Cardiac muscle cell (in vitro differentiated cells and primary cell): ENCODE measurements at regions not wholly inside any gene's neighbourhood (a gene's known extent, or its start where the extent isn't known, plus 50 kb on each side); places are given as distances from the start of the nearest gene placed in this dataset.

ENCODE experiments used
- DNase-seq, 2 donors: peaks; one replicate each; pipeline versions ENCODE4 v3.0.0 to v3.0.0-alpha.2; 2010 to 2017; ENCODE audit warnings: low read depth in 1 of 2, low spot score in 1 of 2
- H3K27ac ChIP-seq: fragments of 200-600 bp; sonication (generic); 2 replicates; pipeline ENCODE4 v1.5.1; 2016
- H3K27me3 ChIP-seq: fragments of 200-600 bp; sonication (generic); 2 replicates; pipeline ENCODE4 v1.6.0; 2016; ENCODE audit warnings: control low read depth
- H3K36me3 ChIP-seq: fragments of 200-600 bp; sonication (generic); 2 replicates; pipeline ENCODE4 v1.5.1; 2016; ENCODE audit warnings: control low read depth
- H3K4me1 ChIP-seq: fragments of 200-600 bp; sonication (generic); 2 replicates; pipeline ENCODE4 v1.8.1; 2017; ENCODE audit warnings: low read depth, mild to moderate bottlenecking, mixed run types
- H3K4me3 ChIP-seq: fragments of 200-600 bp; sonication (generic); 2 replicates; pipeline ENCODE4 v1.5.1; 2016; ENCODE audit warnings: mild to moderate bottlenecking
- H3K9me3 ChIP-seq: fragments of 200-600 bp; sonication (generic); 2 replicates; pipeline ENCODE4 v1.5.1; 2017; ENCODE audit warnings: low read depth, mild to moderate bottlenecking, control low read depth
- TF ChIP-seq, protein P1 (sequence below): IDR thresholded peaks from 2 replicates; pipeline ENCODE4 v1.5.1; 2012; ENCODE audit warnings: low read depth, mild to moderate bottlenecking, low read length

GRCh38 chr6:40727271-40727670, 140.1 kb upstream of the LRFN2 start:
- DNase-seq: no peak
- H3K36me3 ChIP-seq: no peaks in the 10 kb centered on the region
- H3K9me3 ChIP-seq: no peaks in the 10 kb centered on the region
- H3K27me3 ChIP-seq: no peaks in the 10 kb centered on the region
- no peak overlapping the region for H3K27ac ChIP-seq
- no peaks in the 10 kb centered on the region for H3K4me1 ChIP-seq
- TF ChIP-seq, protein P1, sequence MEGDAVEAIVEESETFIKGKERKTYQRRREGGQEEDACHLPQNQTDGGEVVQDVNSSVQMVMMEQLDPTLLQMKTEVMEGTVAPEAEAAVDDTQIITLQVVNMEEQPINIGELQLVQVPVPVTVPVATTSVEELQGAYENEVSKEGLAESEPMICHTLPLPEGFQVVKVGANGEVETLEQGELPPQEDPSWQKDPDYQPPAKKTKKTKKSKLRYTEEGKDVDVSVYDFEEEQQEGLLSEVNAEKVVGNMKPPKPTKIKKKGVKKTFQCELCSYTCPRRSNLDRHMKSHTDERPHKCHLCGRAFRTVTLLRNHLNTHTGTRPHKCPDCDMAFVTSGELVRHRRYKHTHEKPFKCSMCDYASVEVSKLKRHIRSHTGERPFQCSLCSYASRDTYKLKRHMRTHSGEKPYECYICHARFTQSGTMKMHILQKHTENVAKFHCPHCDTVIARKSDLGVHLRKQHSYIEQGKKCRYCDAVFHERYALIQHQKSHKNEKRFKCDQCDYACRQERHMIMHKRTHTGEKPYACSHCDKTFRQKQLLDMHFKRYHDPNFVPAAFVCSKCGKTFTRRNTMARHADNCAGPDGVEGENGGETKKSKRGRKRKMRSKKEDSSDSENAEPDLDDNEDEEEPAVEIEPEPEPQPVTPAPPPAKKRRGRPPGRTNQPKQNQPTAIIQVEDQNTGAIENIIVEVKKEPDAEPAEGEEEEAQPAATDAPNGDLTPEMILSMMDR: no peak
- no peak overlapping the region for H3K4me3 ChIP-seq

DNA sequence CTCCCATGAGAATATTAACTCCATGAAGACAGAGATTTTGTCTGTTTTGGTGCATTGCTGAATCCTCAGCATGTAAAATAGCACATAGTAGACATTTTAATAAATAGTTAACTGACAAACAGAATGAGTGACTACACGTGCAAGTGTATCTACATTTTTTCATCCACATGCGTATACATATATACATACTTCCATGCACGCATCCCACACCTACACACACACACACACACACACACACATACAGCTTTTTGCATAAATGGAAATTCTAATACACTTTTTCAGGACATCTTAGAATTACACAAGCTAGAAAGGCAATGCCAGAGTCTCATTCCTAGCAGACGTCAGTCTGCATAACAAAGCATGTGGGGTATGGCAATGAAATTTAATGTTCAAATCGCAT, 139.7 kb upstream of the LRFN2 start:
- TF ChIP-seq, protein P1: no peak
- no peak for DNase-seq
- H3K4me3 ChIP-seq: no peak overlapping the region
- H3K27ac ChIP-seq: no peak overlapping the region
- no peaks in the 10 kb centered on the region for H3K27me3 ChIP-seq
- no peaks in the 10 kb centered on the region for H3K36me3 ChIP-seq
- peaks cover 2% of the 10 kb centered on the region for H3K4me1 ChIP-seq
- no peaks in the 10 kb centered on the region for H3K9me3 ChIP-seq

DNA sequence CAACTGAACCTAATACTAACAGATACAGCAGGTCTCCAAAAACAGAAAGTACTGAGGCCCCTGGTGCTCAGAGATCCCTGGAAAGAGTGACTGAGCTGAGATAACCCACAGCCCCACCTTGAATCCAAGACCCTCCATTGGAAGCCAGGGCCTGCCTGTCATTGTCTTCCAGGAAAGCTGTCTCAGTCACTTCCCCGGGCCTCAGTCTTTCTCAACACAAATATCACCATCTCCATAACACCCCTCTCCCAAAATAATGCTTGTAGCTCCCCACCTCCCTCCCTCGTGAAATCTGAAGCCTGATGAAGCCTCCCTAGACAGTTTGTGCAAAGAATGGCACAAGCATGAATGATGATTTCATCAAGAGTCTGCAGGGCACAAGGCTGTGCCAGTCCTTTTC, 138.2 kb upstream of the LRFN2 start:
- H3K4me1 ChIP-seq: peaks cover 12% of the 10 kb centered on the region
- DNase-seq: no peak
- no peaks in the 10 kb centered on the region for H3K9me3 ChIP-seq
- H3K27ac ChIP-seq: no peak overlapping the region
- no peaks in the 10 kb centered on the region for H3K36me3 ChIP-seq
- no peak overlapping the region for H3K4me3 ChIP-seq
- TF ChIP-seq, protein P1: no peak
- H3K27me3 ChIP-seq: no peaks in the 10 kb centered on the region

GRCh38 chr6:40724886-40725285, 137.7 kb upstream of the LRFN2 start:
- Histone ChIP-seq H3K9me3 (no peaks in the 10 kb centered on the region), H3K4me1 (peaks cover 17% of the 10 kb centered on the region), H3K36me3 (no peaks in the 10 kb centered on the region), H3K27ac (no peak overlapping the region), H3K27me3 (no peaks in the 10 kb centered on the region), H3K4me3 (no peak overlapping the region)
- no peak for DNase-seq
- TF ChIP-seq, protein P1: no peak

GRCh38 chr6:40723967-40724366, 136.8 kb upstream of the LRFN2 start:
- no peak for DNase-seq
- no peaks in the 10 kb centered on the region for H3K9me3 ChIP-seq
- TF ChIP-seq, protein P1: no peak
- H3K4me3 ChIP-seq: no peak overlapping the region
- H3K36me3 ChIP-seq: no peaks in the 10 kb centered on the region
- peaks cover 23% of the 10 kb centered on the region for H3K4me1 ChIP-seq
- no peak overlapping the region for H3K27ac ChIP-seq
- H3K27me3 ChIP-seq: no peaks in the 10 kb centered on the region
